Gastrocnemius medialis (tissue), 4 donors: ENCODE measurements at regions not wholly inside any gene's neighbourhood (a gene's known extent, or its start where the extent isn't known, plus 50 kb on each side); places are given as distances from the start of the nearest gene placed in this dataset.

Experiments used
- ATAC-seq, 2 donors: fragments of 150-250 bp; one replicate each; pipeline ENCODE4 v1.9.1; 2016
- DNase-seq, 2 donors: peaks; one replicate each; pipeline ENCODE4 v3.0.0-alpha.2; 2019
- H3K27ac ChIP-seq, 4 donors: fragments of 200-600 bp; sonication (generic); 1 replicate in 1 of 4; 2 replicates in 3 of 4; pipeline ENCODE4 v1.5.1; 2016 to 2018; ENCODE audit warnings: mild to moderate bottlenecking in 2 of 4, moderate library complexity in 1 of 4
- H3K27me3 ChIP-seq, 3 donors: fragments of 200-600 bp; sonication (generic) in 2 of 3; 1 replicate in 1 of 3; 2 replicates in 2 of 3; pipeline versions ENCODE4 v1.5.1 to v1.6.0; 2016 to 2019; ENCODE audit warnings: mild to moderate bottlenecking in 1 of 3, moderate library complexity in 1 of 3
- H3K36me3 ChIP-seq, 2 donors: fragments of 200-600 bp; sonication (generic) in 1 of 2; one replicate each; pipeline ENCODE4 v1.5.1; 2017 to 2018
- H3K4me1 ChIP-seq, 2 donors: fragments of 200-600 bp; sonication (generic) in 1 of 2; one replicate each; pipeline ENCODE4 v1.5.1; 2016 to 2017; ENCODE audit warnings: mild to moderate bottlenecking in 2 of 2
- H3K4me3 ChIP-seq, 4 donors: fragments of 200-600 bp; sonication (generic) in 3 of 4; 1 replicate in 1 of 4; 2 replicates in 3 of 4; pipeline ENCODE4 v1.5.1; 2016 to 2019; ENCODE audit warnings: mild to moderate bottlenecking in 2 of 4
- H3K9me3 ChIP-seq, 3 donors: fragments of 200-600 bp; sonication (generic) in 2 of 3; 1 replicate in 1 of 3; 2 replicates in 2 of 3; pipeline ENCODE4 v1.5.1; 2016 to 2019
- POLR2A ChIP-seq, 2 donors: fragments of 450-650 bp; IDR thresholded peaks; one replicate each; pipeline ENCODE4 v1.6.1; 2017; ENCODE audit warnings: antibody characterized with exemption in 2 of 2, mild to moderate bottlenecking in 2 of 2, moderate library complexity in 2 of 2
- in situ Hi-C, 4 donors: fragments of 200-750 bp; cut with MboI; loops; one replicate each; pipeline versions ENCODE4 v1.15.0 to v1.8.0; 2017; ENCODE audit warnings: low sequenced_read_pairs in 4 of 4
- intact Hi-C: fragments of 100-400 bp; cut with DNase I; formaldehyde crosslinking; loops from one replicate; pipeline ENCODE4 v1.15.1; 2023; ENCODE audit warnings: low total_unique reads
- TF ChIP-seq, protein P1 (sequence below), 5 experiments: fragments of 450-650 bp in 3 of 5; fragments of 200-600 bp in 2 of 5; sonication (generic) in 2 of 5; IDR thresholded peaks in 4 of 5; conservative IDR thresholded peaks in 1 of 5; 1 replicate in 4 of 5; 2 replicates in 1 of 5; pipeline ENCODE4 v1.5.1; 2016 to 2019; ENCODE audit warnings: antibody characterized with exemption in 5 of 5, mild to moderate bottlenecking in 3 of 5, moderate library complexity in 3 of 5

DNA sequence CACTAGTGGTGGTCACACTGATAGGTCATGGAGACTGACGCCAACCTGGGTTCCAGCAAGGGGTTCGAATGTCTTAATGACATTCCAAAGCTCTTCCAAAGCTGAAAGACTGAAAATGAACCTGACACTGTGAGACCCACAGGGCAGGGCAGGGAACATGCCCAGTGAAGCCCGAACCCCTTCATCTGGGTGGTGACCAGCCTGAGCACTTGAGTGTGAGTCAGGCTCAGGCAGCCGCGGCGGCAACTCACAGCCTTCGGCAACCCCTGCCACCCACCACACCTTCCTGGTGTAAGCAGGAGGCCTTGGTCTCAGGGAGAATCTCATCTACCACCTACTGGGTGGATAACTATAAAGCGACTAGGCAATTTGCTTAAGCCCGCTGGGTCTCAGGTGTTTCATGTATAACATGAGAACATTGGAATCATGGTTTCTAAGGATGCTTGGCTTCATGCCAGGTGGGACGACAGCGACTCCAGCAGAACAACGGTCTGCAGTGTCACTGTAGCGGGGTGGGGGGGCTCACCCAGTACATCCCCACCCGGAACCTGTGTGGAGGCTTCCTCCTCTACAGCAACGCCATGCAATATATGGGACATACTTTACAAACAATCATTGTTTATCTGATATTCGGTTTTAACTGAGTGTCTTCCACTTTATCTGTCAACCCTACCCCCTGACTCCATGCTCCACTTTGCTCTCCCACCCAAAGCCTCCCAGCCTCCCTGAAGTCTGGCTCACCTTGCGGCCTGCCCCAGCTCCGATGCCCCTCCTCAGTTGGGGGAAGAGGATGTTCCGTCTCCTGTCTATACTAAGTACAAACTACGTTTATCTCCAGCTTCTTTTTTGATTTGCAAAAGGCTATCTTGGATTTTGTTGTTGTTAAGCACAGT, 125.0 kb upstream of the MEF2A start:
- in situ Hi-C loops: no loop called here
- Histone ChIP-seq H3K9me3 (no peaks in the 10 kb centered on the region), H3K27me3 (no peaks in the 10 kb centered on the region), H3K36me3 (no peaks in the 10 kb centered on the region), H3K27ac (peak overlapping the region in 2 of 4 donors; percentile 40 to 67), H3K4me1 (peaks cover 40 to 43% of the 10 kb centered on the region in 2 donors), H3K4me3 (no peak overlapping the region)
- ATAC-seq (no peak), DNase-seq (no peak)
- TF ChIP-seq, protein P1, sequence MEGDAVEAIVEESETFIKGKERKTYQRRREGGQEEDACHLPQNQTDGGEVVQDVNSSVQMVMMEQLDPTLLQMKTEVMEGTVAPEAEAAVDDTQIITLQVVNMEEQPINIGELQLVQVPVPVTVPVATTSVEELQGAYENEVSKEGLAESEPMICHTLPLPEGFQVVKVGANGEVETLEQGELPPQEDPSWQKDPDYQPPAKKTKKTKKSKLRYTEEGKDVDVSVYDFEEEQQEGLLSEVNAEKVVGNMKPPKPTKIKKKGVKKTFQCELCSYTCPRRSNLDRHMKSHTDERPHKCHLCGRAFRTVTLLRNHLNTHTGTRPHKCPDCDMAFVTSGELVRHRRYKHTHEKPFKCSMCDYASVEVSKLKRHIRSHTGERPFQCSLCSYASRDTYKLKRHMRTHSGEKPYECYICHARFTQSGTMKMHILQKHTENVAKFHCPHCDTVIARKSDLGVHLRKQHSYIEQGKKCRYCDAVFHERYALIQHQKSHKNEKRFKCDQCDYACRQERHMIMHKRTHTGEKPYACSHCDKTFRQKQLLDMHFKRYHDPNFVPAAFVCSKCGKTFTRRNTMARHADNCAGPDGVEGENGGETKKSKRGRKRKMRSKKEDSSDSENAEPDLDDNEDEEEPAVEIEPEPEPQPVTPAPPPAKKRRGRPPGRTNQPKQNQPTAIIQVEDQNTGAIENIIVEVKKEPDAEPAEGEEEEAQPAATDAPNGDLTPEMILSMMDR (IDR thresholded peaks at IDR 0.05 in 4 of 5, conservative IDR thresholded peaks at IDR 0.05 in 1 of 5): no peak
- no peak for TF ChIP-seq POLR2A (IDR thresholded peaks at IDR 0.05)
- intact Hi-C loops: no loop called here

DNA sequence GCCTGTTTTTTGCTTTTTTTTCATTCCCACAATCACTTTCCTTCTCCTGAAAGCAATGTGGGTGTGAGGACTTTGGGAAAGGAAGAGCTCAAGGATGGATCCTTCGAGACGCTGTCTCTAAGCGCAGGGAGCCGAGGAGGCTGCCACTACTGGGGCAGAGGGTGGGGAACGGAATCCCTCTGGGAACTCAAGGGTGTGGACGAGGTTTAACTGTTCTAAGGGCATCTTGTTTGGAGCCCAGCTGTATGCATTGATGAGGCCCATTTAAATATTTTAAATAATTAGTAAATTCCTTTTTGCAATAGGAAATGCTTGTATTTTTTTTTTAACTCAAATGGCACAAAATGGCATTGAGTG, 124.4 kb upstream of the MEF2A start:
- H3K4me1 ChIP-seq: peaks cover 40% of the 10 kb centered on the region in 2 donors
- intact Hi-C loops: no loop called here
- peak overlapping the region; percentile 27 to 67 (median 63) for H3K27ac ChIP-seq
- no peak for TF ChIP-seq POLR2A (IDR thresholded peaks at IDR 0.05)
- TF ChIP-seq, protein P1 (IDR thresholded peaks at IDR 0.05 in 4 of 5, conservative IDR thresholded peaks at IDR 0.05 in 1 of 5): no peak
- H3K4me3 ChIP-seq: no peak overlapping the region
- H3K9me3 ChIP-seq: no peaks in the 10 kb centered on the region
- DNase-seq: no peak
- ATAC-seq: no peak
- in situ Hi-C loops: no loop called here
- no peaks in the 10 kb centered on the region for H3K27me3 ChIP-seq
- no peaks in the 10 kb centered on the region for H3K36me3 ChIP-seq

DNA sequence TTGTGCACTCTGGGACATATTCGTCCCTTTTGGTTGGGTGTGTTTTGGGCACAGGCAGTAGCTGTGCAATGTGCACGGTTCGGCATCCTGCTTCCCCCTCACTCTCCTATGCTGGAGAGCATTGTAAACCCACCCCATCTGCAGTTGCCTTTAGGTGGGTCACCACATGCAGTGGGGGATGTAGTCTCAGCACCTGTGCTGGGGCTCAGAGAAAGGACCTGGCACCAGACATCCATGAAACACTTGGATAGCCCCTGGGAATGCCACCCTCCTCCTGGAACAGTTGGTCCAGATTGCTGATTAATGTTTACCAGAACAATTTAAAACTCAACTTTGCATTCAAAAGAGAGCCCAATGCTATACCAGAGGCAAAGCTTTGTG, 123.9 kb upstream of the MEF2A start:
- peak overlapping the region; percentile 27 to 67 (median 63) for H3K27ac ChIP-seq
- no peak for TF ChIP-seq POLR2A (IDR thresholded peaks at IDR 0.05)
- TF ChIP-seq, protein P1 (IDR thresholded peaks at IDR 0.05 in 4 of 5, conservative IDR thresholded peaks at IDR 0.05 in 1 of 5): no peak
- no peaks in the 10 kb centered on the region for H3K36me3 ChIP-seq
- peaks cover 40% of the 10 kb centered on the region in 2 donors for H3K4me1 ChIP-seq
- H3K9me3 ChIP-seq: no peaks in the 10 kb centered on the region
- H3K27me3 ChIP-seq: no peaks in the 10 kb centered on the region
- ATAC-seq (no peak), DNase-seq (no peak)
- intact Hi-C loops (no loop called here), in situ Hi-C loops (no loop called here)
- no peak overlapping the region for H3K4me3 ChIP-seq

DNA sequence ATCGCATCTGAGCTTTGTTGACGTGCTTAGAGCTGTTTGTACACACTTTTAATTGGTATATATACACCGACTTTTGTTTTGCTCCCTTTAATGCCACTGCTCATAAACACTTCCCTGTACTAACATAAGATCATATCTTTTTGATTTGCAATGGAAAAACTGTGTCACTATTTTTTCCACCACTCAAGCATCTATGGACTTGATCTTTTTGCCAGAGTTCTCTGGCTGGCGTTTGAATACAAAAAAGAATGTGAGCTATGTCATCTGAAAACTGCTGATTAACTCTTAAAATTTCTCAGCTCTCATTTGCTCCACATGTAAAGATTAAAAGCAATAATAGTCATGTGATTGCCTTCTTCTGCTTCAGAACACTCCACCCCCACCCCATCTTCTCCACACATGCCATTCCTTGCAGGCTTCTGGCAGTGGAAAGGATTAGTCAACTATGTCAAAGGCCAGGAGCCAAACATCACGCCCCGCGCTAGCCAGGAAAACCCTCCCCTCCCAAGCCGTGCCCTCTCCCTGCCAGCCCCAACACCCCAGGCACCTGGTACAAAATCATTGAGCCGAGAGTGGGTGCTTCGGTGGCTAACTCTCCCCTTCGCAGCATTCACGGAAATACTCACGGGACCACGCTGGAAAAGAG, 123.4 kb upstream of the MEF2A start:
- DNase-seq (no peak), ATAC-seq (peak; percentile 52 to 61)
- no peaks in the 10 kb centered on the region for H3K36me3 ChIP-seq
- intact Hi-C loops: no loop called here
- peaks cover 36 to 37% of the 10 kb centered on the region in 2 donors for H3K4me1 ChIP-seq
- no peaks in the 10 kb centered on the region for H3K27me3 ChIP-seq
- in situ Hi-C loops: no loop called here
- no peak for TF ChIP-seq POLR2A (IDR thresholded peaks at IDR 0.05)
- TF ChIP-seq, protein P1 (IDR thresholded peaks at IDR 0.05 in 4 of 5, conservative IDR thresholded peaks at IDR 0.05 in 1 of 5): no peak
- H3K27ac ChIP-seq: peak overlapping the region; percentile 27 to 67 (median 63)
- H3K9me3 ChIP-seq: no peaks in the 10 kb centered on the region
- H3K4me3 ChIP-seq: peak overlapping the region in 3 of 4 donors; percentile 19 to 39 (median 29)
